ENCODE measurements at regions not wholly inside any gene's neighbourhood (a gene's known extent, or its start where the extent isn't known, plus 50 kb on each side); places are given as distances from the start of the nearest gene placed in this dataset.

- TF ChIP-seq EZH2 (IDR thresholded peaks at IDR 0.05; ENCODE audit: borderline replicate concordance, insufficient read depth, low read depth, low read length, poor library complexity, severe bottlenecking) (no peak), CTCF (IDR thresholded peaks at IDR 0.05) (no peak)
These were observed 220.3 kb upstream of the BCOR start for GRCh38 chrX:40318076-40318475.
